Glutamatergic neuron (in vitro differentiated cells): ENCODE measurements at regions not wholly inside any gene's neighbourhood (a gene's known extent, or its start where the extent isn't known, plus 50 kb on each side); places are given as distances from the start of the nearest gene placed in this dataset.

Source experiments
- DNase-seq: peaks from one replicate; pipeline ENCODE4 v3.0.0; 2022
- H3K27ac Mint-ChIP-seq: one replicate; pipeline ENCODE4 v1.8.0; 2020; ENCODE audit warnings: mild to moderate bottlenecking, mixed read lengths, inconsistent platforms; ENCODE audit not compliant: unreplicated experiment
- H3K27me3 Mint-ChIP-seq: one replicate; pipeline ENCODE4 v1.8.0; 2020; ENCODE audit warnings: mild to moderate bottlenecking, moderate library complexity, mixed read lengths, inconsistent platforms; ENCODE audit not compliant: unreplicated experiment
- H3K36me3 Mint-ChIP-seq: one replicate; pipeline ENCODE4 v1.8.0; 2020; ENCODE audit warnings: mild to moderate bottlenecking, mixed read lengths, inconsistent platforms; ENCODE audit not compliant: unreplicated experiment
- H3K4me1 Mint-ChIP-seq: one replicate; pipeline ENCODE4 v1.8.0; 2020; ENCODE audit warnings: mild to moderate bottlenecking, low read depth, mixed read lengths, inconsistent platforms; ENCODE audit not compliant: unreplicated experiment
- H3K4me3 Mint-ChIP-seq: one replicate; pipeline ENCODE4 v1.8.0; 2020; ENCODE audit warnings: mild to moderate bottlenecking, mixed read lengths, inconsistent platforms; ENCODE audit not compliant: unreplicated experiment
- H3K9me3 Mint-ChIP-seq: one replicate; pipeline ENCODE4 v1.8.0; 2020; ENCODE audit warnings: mild to moderate bottlenecking, moderate library complexity, mixed read lengths, inconsistent platforms; ENCODE audit not compliant: unreplicated experiment
- CTCF ChIP-seq: fragments of 200-600 bp; sonication (generic); IDR thresholded peaks from one replicate; pipeline ENCODE4 v1.5.0; 2021; ENCODE audit not compliant: partially characterized antibody, unreplicated experiment

GRCh38 chr19:27776020-27776419 lies 1436.9 kb downstream of the UQCRFS1 start:
- Mint-ChIP-seq H3K27me3 (peaks cover 16% of the 10 kb centered on the region), H3K27ac (no peak overlapping the region), H3K4me1 (peaks cover 2% of the 10 kb centered on the region), H3K9me3 (peaks cover 56% of the 10 kb centered on the region), H3K4me3 (peak overlapping the region; percentile 20), H3K36me3 (peaks cover 90% of the 10 kb centered on the region)
- no peak for DNase-seq
- peak; percentile 39 for TF ChIP-seq CTCF

GRCh38 chr19:27775395-27775794 lies 1437.6 kb downstream of the UQCRFS1 start:
- no peak for DNase-seq
- H3K9me3 Mint-ChIP-seq = peaks cover 60% of the 10 kb centered on the region
- peaks cover 2% of the 10 kb centered on the region for H3K4me1 Mint-ChIP-seq
- peaks cover 91% of the 10 kb centered on the region for H3K36me3 Mint-ChIP-seq
- H3K27me3 Mint-ChIP-seq = peaks cover 16% of the 10 kb centered on the region
- H3K27ac Mint-ChIP-seq = no peak overlapping the region
- no peak for TF ChIP-seq CTCF
- H3K4me3 Mint-ChIP-seq = no peak overlapping the region

GRCh38 chr19:27774827-27775226 lies 1438.1 kb downstream of the UQCRFS1 start:
- no peak for TF ChIP-seq CTCF
- peaks cover 2% of the 10 kb centered on the region for H3K4me1 Mint-ChIP-seq
- H3K27me3 Mint-ChIP-seq = peaks cover 18% of the 10 kb centered on the region
- H3K9me3 Mint-ChIP-seq = peaks cover 66% of the 10 kb centered on the region
- DNase-seq = no peak
- H3K4me3 Mint-ChIP-seq = no peak overlapping the region
- no peak overlapping the region for H3K27ac Mint-ChIP-seq
- peaks cover 96% of the 10 kb centered on the region for H3K36me3 Mint-ChIP-seq

GRCh38 chr19:27774337-27774736 lies 1438.6 kb downstream of the UQCRFS1 start:
- peaks cover 18% of the 10 kb centered on the region for H3K27me3 Mint-ChIP-seq
- H3K36me3 Mint-ChIP-seq = peaks cover 98% of the 10 kb centered on the region
- TF ChIP-seq CTCF = peak; percentile 52
- DNase-seq = peak; percentile 41
- H3K4me3 Mint-ChIP-seq = no peak overlapping the region
- H3K4me1 Mint-ChIP-seq = peaks cover 2% of the 10 kb centered on the region
- no peak overlapping the region for H3K27ac Mint-ChIP-seq
- peaks cover 68% of the 10 kb centered on the region for H3K9me3 Mint-ChIP-seq

GRCh38 chr19:27773318-27774094 lies 1439.4 kb downstream of the UQCRFS1 start:
- no peak overlapping the region for H3K27ac Mint-ChIP-seq
- H3K4me1 Mint-ChIP-seq = peaks cover 2% of the 10 kb centered on the region
- peaks cover 18% of the 10 kb centered on the region for H3K27me3 Mint-ChIP-seq
- DNase-seq = no peak
- peaks cover 98% of the 10 kb centered on the region for H3K36me3 Mint-ChIP-seq
- no peak overlapping the region for H3K4me3 Mint-ChIP-seq
- peaks cover 66% of the 10 kb centered on the region for H3K9me3 Mint-ChIP-seq
- TF ChIP-seq CTCF = no peak
